HCT116 (cell line): ENCODE measurements at regions not wholly inside any gene's neighbourhood (a gene's known extent, or its start where the extent isn't known, plus 50 kb on each side); places are given as distances from the start of the nearest gene placed in this dataset.

Source experiments
- EZH2 ChIP-seq: fragments of 200-600 bp; sonication (generic); IDR thresholded peaks from 2 replicates; pipeline ENCODE4 v1.6.1; 2017; ENCODE audit warnings: antibody characterized with exemption, mixed run types
- POLR2A ChIP-seq: IDR thresholded peaks from 2 replicates; pipeline ENCODE4 v1.7.0; 2011; ENCODE audit warnings: borderline replicate concordance; ENCODE audit not compliant: insufficient read depth, insufficient read length; ENCODE audit errors: extremely low read depth
- SRF ChIP-seq: IDR thresholded peaks from 2 replicates; pipeline ENCODE4 v1.6.1; 2012; ENCODE audit warnings: low read depth
- YY1 ChIP-seq: IDR thresholded peaks from 2 replicates; pipeline ENCODE4 v1.6.1; 2011; ENCODE audit warnings: low read length, low read depth, moderate library complexity, mild to moderate bottlenecking; ENCODE audit not compliant: insufficient replicate concordance; ENCODE audit errors: extremely low read depth
- TF ChIP-seq, protein P1 (sequence below), 3 experiments: fragments of 200-600 bp in 1 of 3; sonication (generic) in 1 of 3; IDR thresholded peaks in 2 of 3; conservative IDR thresholded peaks in 1 of 3; 2 replicates each; pipeline ENCODE4 v1.5.1; 2012 to 2017; ENCODE audit warnings: low read depth in 2 of 3, low read length in 2 of 3, antibody characterized with exemption in 1 of 3, borderline replicate concordance in 1 of 3, control low read depth in 1 of 3, mild to moderate bottlenecking in 1 of 3, mixed read lengths in 1 of 3, mixed run types in 1 of 3, moderate library complexity in 1 of 3; ENCODE audit not compliant: insufficient read depth in 1 of 3

- TF ChIP-seq EZH2 (no peak), POLR2A (no peak), YY1 (no peak), SRF (no peak)
- TF ChIP-seq, protein P1, sequence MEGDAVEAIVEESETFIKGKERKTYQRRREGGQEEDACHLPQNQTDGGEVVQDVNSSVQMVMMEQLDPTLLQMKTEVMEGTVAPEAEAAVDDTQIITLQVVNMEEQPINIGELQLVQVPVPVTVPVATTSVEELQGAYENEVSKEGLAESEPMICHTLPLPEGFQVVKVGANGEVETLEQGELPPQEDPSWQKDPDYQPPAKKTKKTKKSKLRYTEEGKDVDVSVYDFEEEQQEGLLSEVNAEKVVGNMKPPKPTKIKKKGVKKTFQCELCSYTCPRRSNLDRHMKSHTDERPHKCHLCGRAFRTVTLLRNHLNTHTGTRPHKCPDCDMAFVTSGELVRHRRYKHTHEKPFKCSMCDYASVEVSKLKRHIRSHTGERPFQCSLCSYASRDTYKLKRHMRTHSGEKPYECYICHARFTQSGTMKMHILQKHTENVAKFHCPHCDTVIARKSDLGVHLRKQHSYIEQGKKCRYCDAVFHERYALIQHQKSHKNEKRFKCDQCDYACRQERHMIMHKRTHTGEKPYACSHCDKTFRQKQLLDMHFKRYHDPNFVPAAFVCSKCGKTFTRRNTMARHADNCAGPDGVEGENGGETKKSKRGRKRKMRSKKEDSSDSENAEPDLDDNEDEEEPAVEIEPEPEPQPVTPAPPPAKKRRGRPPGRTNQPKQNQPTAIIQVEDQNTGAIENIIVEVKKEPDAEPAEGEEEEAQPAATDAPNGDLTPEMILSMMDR (IDR thresholded peaks at IDR 0.05 in 2 of 3, conservative IDR thresholded peaks at IDR 0.05 in 1 of 3; ENCODE audit: borderline replicate concordance in 1 of 3, insufficient read depth in 1 of 3, low read depth in 2 of 3, low read length in 2 of 3), result no peak
Measured at GRCh38 chr21:39007532-39007931, 175.7 kb downstream of the PSMG1 start.
